ENCODE measurements at regions not wholly inside any gene's neighbourhood (a gene's known extent, or its start where the extent isn't known, plus 50 kb on each side); places are given as distances from the start of the nearest gene placed in this dataset.

GRCh38 chr10:105872665-105873064, 1231.6 kb downstream of the SORCS3 start:
- TF ChIP-seq CTCF (IDR thresholded peaks at IDR 0.05; ENCODE audit: low read depth, low read length): no peak
- DNase-seq: no peak
- no peak overlapping the region for H3K4me3 ChIP-seq (ENCODE audit: low read depth, low read length)
- no peaks in the 10 kb centered on the region for H3K9me3 ChIP-seq
- H3K36me3 ChIP-seq: no peaks in the 10 kb centered on the region
- no peaks in the 10 kb centered on the region for H3K4me1 ChIP-seq
- H3K27me3 ChIP-seq: no peaks in the 10 kb centered on the region

GRCh38 chr10:105868935-105869334, 1227.8 kb downstream of the SORCS3 start:
- no peak for TF ChIP-seq CTCF (IDR thresholded peaks at IDR 0.05; ENCODE audit: low read depth, low read length)
- no peaks in the 10 kb centered on the region for H3K36me3 ChIP-seq
- no peak overlapping the region for H3K4me3 ChIP-seq (ENCODE audit: low read depth, low read length)
- no peak for DNase-seq
- H3K4me1 ChIP-seq: no peaks in the 10 kb centered on the region
- H3K27me3 ChIP-seq: no peaks in the 10 kb centered on the region
- no peaks in the 10 kb centered on the region for H3K9me3 ChIP-seq

GRCh38 chr10:105864854-105865253, 1223.8 kb downstream of the SORCS3 start:
- Histone ChIP-seq H3K4me3 (ENCODE audit: low read depth, low read length) (no peak overlapping the region), H3K4me1 (no peaks in the 10 kb centered on the region), H3K9me3 (no peaks in the 10 kb centered on the region), H3K36me3 (no peaks in the 10 kb centered on the region), H3K27me3 (no peaks in the 10 kb centered on the region)
- DNase-seq: no peak
- no peak for TF ChIP-seq CTCF (IDR thresholded peaks at IDR 0.05; ENCODE audit: low read depth, low read length)

- Histone ChIP-seq H3K36me3 (no peaks in the 10 kb centered on the region), H3K27me3 (no peaks in the 10 kb centered on the region), H3K4me1 (no peaks in the 10 kb centered on the region), H3K4me3 (ENCODE audit: low read depth, low read length) (no peak overlapping the region), H3K9me3 (no peaks in the 10 kb centered on the region)
- no peak for TF ChIP-seq CTCF (IDR thresholded peaks at IDR 0.05; ENCODE audit: low read depth, low read length)
- no peak for DNase-seq
These were observed 1216.5 kb downstream of the SORCS3 start for GRCh38 chr10:105857268-105858264.

- no peak for DNase-seq
- Histone ChIP-seq H3K36me3 (no peaks in the 10 kb centered on the region), H3K4me1 (no peaks in the 10 kb centered on the region), H3K9me3 (no peaks in the 10 kb centered on the region), H3K27me3 (no peaks in the 10 kb centered on the region), H3K4me3 (ENCODE audit: low read depth, low read length) (no peak overlapping the region)
- no peak for TF ChIP-seq CTCF (IDR thresholded peaks at IDR 0.05; ENCODE audit: low read depth, low read length)
These were observed 1214.7 kb downstream of the SORCS3 start for GRCh38 chr10:105855791-105856190.

Measured in BE2C (cell line).